Suppressor macrophage (primary cell): ENCODE measurements at regions not wholly inside any gene's neighbourhood (a gene's known extent, or its start where the extent isn't known, plus 50 kb on each side); places are given as distances from the start of the nearest gene placed in this dataset.

Source experiments
- DNase-seq, 4 experiments: peaks; one replicate each; pipeline ENCODE4 v3.0.0-alpha.2; 2020 to 2022

GRCh38 chr20:39289831-39290230 is 327.7 kb downstream of the DHX35 start:
- no peak for DNase-seq

GRCh38 chr20:39289316-39289715 is 327.2 kb downstream of the DHX35 start:
- peak in 2 of 4 experiments; percentile 16 to 24 for DNase-seq

- DNase-seq: no peak
These were observed 321.3 kb downstream of the DHX35 start for GRCh38 chr20:39283464-39283863.

GRCh38 chr20:39282619-39283092 is 320.5 kb downstream of the DHX35 start:
- DNase-seq: no peak

GRCh38 chr20:39280875-39281274 is 318.7 kb downstream of the DHX35 start:
- no peak for DNase-seq

- no peak for DNase-seq
These were observed 316.2 kb downstream of the DHX35 start for GRCh38 chr20:39278230-39278788.

GRCh38 chr20:39277185-39277584 is 315.0 kb downstream of the DHX35 start:
- DNase-seq: no peak

- no peak for DNase-seq
These were observed 308.9 kb downstream of the DHX35 start for GRCh38 chr20:39270837-39271604.

GRCh38 chr20:39269493-39270217 is 307.5 kb downstream of the DHX35 start:
- DNase-seq: no peak

- DNase-seq: peak; percentile 55 to 79 (median 64)
These were observed 306.9 kb downstream of the DHX35 start for GRCh38 chr20:39268981-39269461.

GRCh38 chr20:39268491-39268951 is 306.4 kb downstream of the DHX35 start:
- DNase-seq: no peak

- no peak for DNase-seq
These were observed 304.8 kb downstream of the DHX35 start for GRCh38 chr20:39266989-39267388.

- DNase-seq: peak; percentile 65 to 80 (median 76)
These were observed 302.5 kb downstream of the DHX35 start for GRCh38 chr20:39264506-39265172.

- DNase-seq: no peak
These were observed 300.9 kb downstream of the DHX35 start for GRCh38 chr20:39263076-39263475.

- DNase-seq: no peak
These were observed 297.7 kb downstream of the DHX35 start for GRCh38 chr20:39259808-39260207.

GRCh38 chr20:39259010-39259803 is 297.1 kb downstream of the DHX35 start:
- no peak for DNase-seq

GRCh38 chr20:39258253-39258652 is 296.1 kb downstream of the DHX35 start:
- DNase-seq: no peak

GRCh38 chr20:39253051-39253755 is 291.1 kb downstream of the DHX35 start:
- no peak for DNase-seq

GRCh38 chr20:39252035-39252434 is 289.9 kb downstream of the DHX35 start:
- no peak for DNase-seq

GRCh38 chr20:39249798-39250197 is 287.7 kb downstream of the DHX35 start:
- no peak for DNase-seq

- DNase-seq: no peak
These were observed 286.8 kb downstream of the DHX35 start for GRCh38 chr20:39248862-39249485.
